ENCODE measurements at regions not wholly inside any gene's neighbourhood (a gene's known extent, or its start where the extent isn't known, plus 50 kb on each side); places are given as distances from the start of the nearest gene placed in this dataset.

DNA sequence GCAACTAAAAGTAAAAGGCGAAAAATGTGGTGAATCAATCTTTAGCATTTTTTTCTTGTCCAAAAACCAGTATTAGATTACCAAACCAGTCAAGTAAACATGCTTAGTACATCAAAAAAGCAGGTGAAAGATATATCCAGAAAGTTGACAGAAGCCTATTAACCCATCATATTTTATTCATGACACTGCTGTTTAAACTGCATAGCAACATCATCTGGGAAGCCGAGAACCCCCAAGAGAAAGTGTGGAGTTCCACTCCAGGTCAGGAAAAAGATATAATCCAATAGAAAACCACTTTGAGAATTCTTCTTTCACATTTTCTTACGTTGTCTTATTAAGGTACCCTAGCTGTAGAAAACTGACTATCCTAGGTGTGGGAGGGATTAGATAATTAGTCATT, 466.8 kb upstream of the CDH8 start:
- Histone ChIP-seq H3K27ac (no peak overlapping the region), H3K36me3 (no peaks in the 10 kb centered on the region), H3K4me3 (ENCODE audit: low read depth, low read length) (no peak overlapping the region), H3K27me3 (ENCODE audit: insufficient read depth, low read depth, severe bottlenecking) (peaks cover 17% of the 10 kb centered on the region), H3K9me3 (ENCODE audit: severe bottlenecking) (no peaks in the 10 kb centered on the region)
- no peak for DNase-seq
- TF ChIP-seq, protein P1, sequence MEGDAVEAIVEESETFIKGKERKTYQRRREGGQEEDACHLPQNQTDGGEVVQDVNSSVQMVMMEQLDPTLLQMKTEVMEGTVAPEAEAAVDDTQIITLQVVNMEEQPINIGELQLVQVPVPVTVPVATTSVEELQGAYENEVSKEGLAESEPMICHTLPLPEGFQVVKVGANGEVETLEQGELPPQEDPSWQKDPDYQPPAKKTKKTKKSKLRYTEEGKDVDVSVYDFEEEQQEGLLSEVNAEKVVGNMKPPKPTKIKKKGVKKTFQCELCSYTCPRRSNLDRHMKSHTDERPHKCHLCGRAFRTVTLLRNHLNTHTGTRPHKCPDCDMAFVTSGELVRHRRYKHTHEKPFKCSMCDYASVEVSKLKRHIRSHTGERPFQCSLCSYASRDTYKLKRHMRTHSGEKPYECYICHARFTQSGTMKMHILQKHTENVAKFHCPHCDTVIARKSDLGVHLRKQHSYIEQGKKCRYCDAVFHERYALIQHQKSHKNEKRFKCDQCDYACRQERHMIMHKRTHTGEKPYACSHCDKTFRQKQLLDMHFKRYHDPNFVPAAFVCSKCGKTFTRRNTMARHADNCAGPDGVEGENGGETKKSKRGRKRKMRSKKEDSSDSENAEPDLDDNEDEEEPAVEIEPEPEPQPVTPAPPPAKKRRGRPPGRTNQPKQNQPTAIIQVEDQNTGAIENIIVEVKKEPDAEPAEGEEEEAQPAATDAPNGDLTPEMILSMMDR (IDR thresholded peaks at IDR 0.05; ENCODE audit: low read depth, low read length) = no peak

GRCh38 chr16:62478903-62479458, 442.7 kb upstream of the CDH8 start:
- Histone ChIP-seq H3K4me3 (ENCODE audit: low read depth, low read length) (no peak overlapping the region), H3K36me3 (no peaks in the 10 kb centered on the region), H3K27ac (no peak overlapping the region), H3K9me3 (ENCODE audit: severe bottlenecking) (peaks cover 2% of the 10 kb centered on the region), H3K27me3 (ENCODE audit: insufficient read depth, low read depth, severe bottlenecking) (peaks cover 2% of the 10 kb centered on the region)
- TF ChIP-seq, protein P1 (IDR thresholded peaks at IDR 0.05; ENCODE audit: low read depth, low read length) = no peak
- DNase-seq = no peak

- Histone ChIP-seq H3K27ac (no peak overlapping the region), H3K9me3 (ENCODE audit: severe bottlenecking) (peaks cover 2% of the 10 kb centered on the region), H3K27me3 (ENCODE audit: insufficient read depth, low read depth, severe bottlenecking) (peaks cover 2% of the 10 kb centered on the region), H3K36me3 (no peaks in the 10 kb centered on the region), H3K4me3 (ENCODE audit: low read depth, low read length) (no peak overlapping the region)
- TF ChIP-seq, protein P1 (IDR thresholded peaks at IDR 0.05; ENCODE audit: low read depth, low read length) = no peak
- DNase-seq = no peak
Observed at GRCh38 chr16:62477796-62478195, 441.6 kb upstream of the CDH8 start.

- H3K4me3 ChIP-seq (ENCODE audit: low read depth, low read length) = no peak overlapping the region
- no peaks in the 10 kb centered on the region for H3K36me3 ChIP-seq
- H3K9me3 ChIP-seq (ENCODE audit: severe bottlenecking) = peaks cover 2% of the 10 kb centered on the region
- TF ChIP-seq, protein P1 (IDR thresholded peaks at IDR 0.05; ENCODE audit: low read depth, low read length) = no peak
- no peak overlapping the region for H3K27ac ChIP-seq
- no peaks in the 10 kb centered on the region for H3K27me3 ChIP-seq (ENCODE audit: insufficient read depth, low read depth, severe bottlenecking)
- DNase-seq = no peak
Observed at GRCh38 chr16:62475573-62475972, 439.3 kb upstream of the CDH8 start.

GRCh38 chr16:62462971-62463370, 426.7 kb upstream of the CDH8 start:
- Histone ChIP-seq H3K9me3 (ENCODE audit: severe bottlenecking) (no peaks in the 10 kb centered on the region), H3K36me3 (no peaks in the 10 kb centered on the region), H3K27ac (no peak overlapping the region), H3K27me3 (ENCODE audit: insufficient read depth, low read depth, severe bottlenecking) (no peaks in the 10 kb centered on the region), H3K4me3 (ENCODE audit: low read depth, low read length) (no peak overlapping the region)
- TF ChIP-seq, protein P1 (IDR thresholded peaks at IDR 0.05; ENCODE audit: low read depth, low read length) = no peak
- DNase-seq = no peak

DNA sequence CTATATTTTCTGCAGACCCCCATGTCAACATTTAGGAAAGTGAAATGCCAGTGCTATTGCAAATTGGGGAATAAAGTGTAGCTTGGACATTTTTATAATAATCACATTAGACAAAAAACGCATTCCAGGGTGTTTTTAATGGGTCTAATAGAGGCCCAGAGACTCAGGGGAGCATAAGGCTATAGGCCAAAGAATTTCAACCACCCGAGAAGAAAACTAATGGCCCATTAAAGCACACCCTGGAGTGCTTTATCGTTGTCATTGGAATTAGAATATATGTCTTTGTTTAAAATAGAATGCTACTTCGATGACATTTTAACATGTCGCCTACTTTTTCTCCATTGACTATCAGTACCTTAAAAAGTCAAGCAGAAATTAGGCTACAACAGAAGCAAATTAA, 414.1 kb upstream of the CDH8 start:
- H3K27ac ChIP-seq = no peak overlapping the region
- no peaks in the 10 kb centered on the region for H3K9me3 ChIP-seq (ENCODE audit: severe bottlenecking)
- no peak for DNase-seq
- no peaks in the 10 kb centered on the region for H3K36me3 ChIP-seq
- TF ChIP-seq, protein P1 (IDR thresholded peaks at IDR 0.05; ENCODE audit: low read depth, low read length) = no peak
- H3K4me3 ChIP-seq (ENCODE audit: low read depth, low read length) = no peak overlapping the region
- peaks cover 5% of the 10 kb centered on the region for H3K27me3 ChIP-seq (ENCODE audit: insufficient read depth, low read depth, severe bottlenecking)
